ENCODE measurements at regions not wholly inside any gene's neighbourhood (a gene's known extent, or its start where the extent isn't known, plus 50 kb on each side); places are given as distances from the start of the nearest gene placed in this dataset.

- TF ChIP-seq EZH2 (IDR thresholded peaks at IDR 0.05) (no peak), POLR2AphosphoS5 (IDR thresholded peaks at IDR 0.05; ENCODE audit: borderline replicate concordance, low read depth, low read length) (no peak), FOXP2 (optimal IDR thresholded peaks at IDR 0.05; ENCODE audit: control extremely low read depth, extremely low read length, insufficient read depth) (no peak)
These were observed 419.5 kb upstream of the SORCS1 start for GRCh38 chr10:107583974-107584373.

All from SK-N-MC (cell line).